Tibial nerve (tissue), 4 donors: ENCODE measurements at regions not wholly inside any gene's neighbourhood (a gene's known extent, or its start where the extent isn't known, plus 50 kb on each side); places are given as distances from the start of the nearest gene placed in this dataset.

ENCODE experiments used
- CTCF ChIP-seq, 5 experiments: fragments of 200-600 bp in 3 of 5; fragments of 450-650 bp in 2 of 5; sonication (generic) in 3 of 5; IDR thresholded peaks; one replicate each; pipeline ENCODE4 v1.5.1; 2016 to 2019; ENCODE audit warnings: antibody characterized with exemption in 5 of 5, mild to moderate bottlenecking in 3 of 5, moderate library complexity in 2 of 5
- EP300 ChIP-seq, 2 donors: sonication (generic); formaldehyde crosslinking; IDR thresholded peaks; one replicate each; pipeline ENCODE4 v1.6.1; 2017; ENCODE audit warnings: antibody characterized with exemption in 2 of 2, mild to moderate bottlenecking in 1 of 2
- POLR2A ChIP-seq, 2 donors: fragments of 450-650 bp; IDR thresholded peaks; one replicate each; pipeline ENCODE4 v1.6.1; 2017; ENCODE audit warnings: antibody characterized with exemption in 2 of 2, mild to moderate bottlenecking in 2 of 2, moderate library complexity in 2 of 2

- TF ChIP-seq EP300 (IDR thresholded peaks at IDR 0.05) (no peak), CTCF (IDR thresholded peaks at IDR 0.05) (no peak), POLR2A (IDR thresholded peaks at IDR 0.05) (no peak)
Measured at GRCh38 chr1:82390627-82391026, 589.9 kb downstream of the ADGRL2 start.
